A673 (cell line): ENCODE measurements at regions not wholly inside any gene's neighbourhood (a gene's known extent, or its start where the extent isn't known, plus 50 kb on each side); places are given as distances from the start of the nearest gene placed in this dataset.
"Not testable (repeated sequence)": the region's sequence is repeated elsewhere in the genome, so short reads cannot be mapped to it uniquely, and the experiment has no call there.

Experiments
- CTCF ChIP-seq: fragments of 300-800, 200-600 bp; sonication (generic); conservative IDR thresholded peaks from 2 replicates; pipeline ENCODE4 v1.5.1; 2017; ENCODE audit warnings: low read depth, mild to moderate bottlenecking, antibody characterized with exemption, low read length, moderate library complexity, mixed read lengths
- EZH2 ChIP-seq: fragments of 200-600 bp; sonication (generic); IDR thresholded peaks from 2 replicates; pipeline ENCODE4 v1.6.1; 2017; ENCODE audit warnings: borderline replicate concordance, low read depth, mild to moderate bottlenecking, mixed read lengths, antibody characterized with exemption, low read length; ENCODE audit not compliant: poor library complexity, severe bottlenecking

GRCh38 chr2:111447482-111447881 is 326.8 kb downstream of the BCL2L11 start:
- TF ChIP-seq CTCF: 0 out of 2 replicates have a peak, but pooled peaks have one; percentile 23
- TF ChIP-seq EZH2: not testable (repeated sequence)
